HG02852 (cell line): ENCODE measurements at regions not wholly inside any gene's neighbourhood (a gene's known extent, or its start where the extent isn't known, plus 50 kb on each side); places are given as distances from the start of the nearest gene placed in this dataset.
"Not testable (repeated sequence)": the region's sequence is repeated elsewhere in the genome, so short reads cannot be mapped to it uniquely, and the experiment has no call there.

Experiments
- ATAC-seq: cut with Tn5 transposase; IDR thresholded peaks from one replicate; pipeline ENCODE4 v1.9.1; 2021; ENCODE audit warnings: mild to moderate bottlenecking, moderate library complexity; ENCODE audit not compliant: unreplicated experiment

GRCh38 chr6:150456466-150456865 lies 87.7 kb downstream of the IYD start:
- ATAC-seq, result no peak

GRCh38 chr6:150456902-150457643 lies 88.3 kb downstream of the IYD start:
- no peak for ATAC-seq

GRCh38 chr6:150458579-150458978 lies 89.8 kb downstream of the IYD start:
- no peak for ATAC-seq

GRCh38 chr6:150463852-150464251 lies 95.0 kb downstream of the IYD start:
- ATAC-seq, result no peak

GRCh38 chr6:150464966-150465365 lies 96.2 kb downstream of the IYD start:
- no peak for ATAC-seq

- ATAC-seq, result no peak
These were observed 96.8 kb downstream of the IYD start for GRCh38 chr6:150465610-150466009.

- ATAC-seq, result no peak
These were observed 97.4 kb downstream of the IYD start for GRCh38 chr6:150466196-150466595.

- no peak for ATAC-seq
These were observed 101.3 kb downstream of the IYD start for GRCh38 chr6:150470131-150470530.

- ATAC-seq, result no peak
These were observed 102.3 kb downstream of the IYD start for GRCh38 chr6:150470960-150471665.

- no peak for ATAC-seq
These were observed 110.1 kb downstream of the IYD start for GRCh38 chr6:150478656-150479545.

GRCh38 chr6:150482883-150483409 lies 114.1 kb downstream of the IYD start:
- ATAC-seq, result no peak

GRCh38 chr6:150485161-150485958 lies 114.3 kb upstream of the PLEKHG1 start:
- ATAC-seq, result no peak

- no peak for ATAC-seq
These were observed 113.6 kb upstream of the PLEKHG1 start for GRCh38 chr6:150486048-150486447.

- peak; percentile 8 for ATAC-seq
These were observed 109.1 kb upstream of the PLEKHG1 start for GRCh38 chr6:150490586-150490985.

GRCh38 chr6:150491131-150491810 lies 108.4 kb upstream of the PLEKHG1 start:
- ATAC-seq, result peak; percentile 90

- no peak for ATAC-seq
These were observed 107.9 kb upstream of the PLEKHG1 start for GRCh38 chr6:150491811-150492172.

- ATAC-seq, result no peak
These were observed 107.2 kb upstream of the PLEKHG1 start for GRCh38 chr6:150492507-150492906.

- no peak for ATAC-seq
These were observed 106.7 kb upstream of the PLEKHG1 start for GRCh38 chr6:150492941-150493340.

- not testable (repeated sequence) for ATAC-seq
These were observed 106.1 kb upstream of the PLEKHG1 start for GRCh38 chr6:150493552-150493951.

GRCh38 chr6:150494241-150494640 lies 105.4 kb upstream of the PLEKHG1 start:
- ATAC-seq, result no peak
